ENCODE measurements at regions not wholly inside any gene's neighbourhood (a gene's known extent, or its start where the extent isn't known, plus 50 kb on each side); places are given as distances from the start of the nearest gene placed in this dataset.

DNA sequence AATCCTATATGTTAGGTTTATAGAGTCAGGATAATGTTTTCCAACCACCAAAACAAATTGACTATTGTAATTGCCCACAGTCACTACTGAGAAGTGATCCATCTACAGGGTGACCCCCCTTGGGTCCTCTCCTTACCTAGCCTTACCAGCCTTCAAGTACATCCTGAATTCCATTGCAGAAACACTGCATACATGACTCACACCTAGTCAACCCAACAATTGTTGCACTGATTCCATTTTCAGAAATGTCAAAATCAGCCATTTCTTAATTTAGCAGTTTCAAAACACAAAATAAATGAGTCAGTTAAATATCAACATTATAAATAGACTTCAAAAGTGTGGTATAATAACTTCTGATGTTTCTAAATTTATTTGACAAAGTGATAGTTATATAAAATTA lies 106.3 kb upstream of the TNIP3 start:
- Histone ChIP-seq H3K9me2 (ENCODE audit: low read depth, low read length) (no peaks in the 10 kb centered on the region), H3F3A (ENCODE audit: insufficient read depth, low read length) (no peaks in the 10 kb centered on the region), H3K9me3 (ENCODE audit: low read length) (no peaks in the 10 kb centered on the region), H4K20me1 (ENCODE audit: insufficient read depth, low read length) (no peaks in the 10 kb centered on the region), H3K4me3 (ENCODE audit: low read depth, low read length, poor library complexity, severe bottlenecking) (no peak overlapping the region), H2AFZ (ENCODE audit: low read length) (no peak overlapping the region), H3K27me3 (ENCODE audit: insufficient read depth, low read length) (no peaks in the 10 kb centered on the region), H3K4me1 (ENCODE audit: insufficient read depth, low read length, severe bottlenecking) (no peaks in the 10 kb centered on the region), H3K27ac (ENCODE audit: low read depth, low read length, poor library complexity, severe bottlenecking) (no peak overlapping the region), H3K36me3 (ENCODE audit: insufficient read depth, low read length) (no peaks in the 10 kb centered on the region), H3K4me2 (ENCODE audit: low read length) (no peak overlapping the region), H3K79me2 (ENCODE audit: insufficient read depth, low read length) (no peaks in the 10 kb centered on the region), H3K9ac (ENCODE audit: low read length) (no peak overlapping the region)
- no peak for TF ChIP-seq EZH2 (IDR thresholded peaks at IDR 0.05; ENCODE audit: borderline replicate concordance, low read length)
- TF ChIP-seq, protein P1, sequence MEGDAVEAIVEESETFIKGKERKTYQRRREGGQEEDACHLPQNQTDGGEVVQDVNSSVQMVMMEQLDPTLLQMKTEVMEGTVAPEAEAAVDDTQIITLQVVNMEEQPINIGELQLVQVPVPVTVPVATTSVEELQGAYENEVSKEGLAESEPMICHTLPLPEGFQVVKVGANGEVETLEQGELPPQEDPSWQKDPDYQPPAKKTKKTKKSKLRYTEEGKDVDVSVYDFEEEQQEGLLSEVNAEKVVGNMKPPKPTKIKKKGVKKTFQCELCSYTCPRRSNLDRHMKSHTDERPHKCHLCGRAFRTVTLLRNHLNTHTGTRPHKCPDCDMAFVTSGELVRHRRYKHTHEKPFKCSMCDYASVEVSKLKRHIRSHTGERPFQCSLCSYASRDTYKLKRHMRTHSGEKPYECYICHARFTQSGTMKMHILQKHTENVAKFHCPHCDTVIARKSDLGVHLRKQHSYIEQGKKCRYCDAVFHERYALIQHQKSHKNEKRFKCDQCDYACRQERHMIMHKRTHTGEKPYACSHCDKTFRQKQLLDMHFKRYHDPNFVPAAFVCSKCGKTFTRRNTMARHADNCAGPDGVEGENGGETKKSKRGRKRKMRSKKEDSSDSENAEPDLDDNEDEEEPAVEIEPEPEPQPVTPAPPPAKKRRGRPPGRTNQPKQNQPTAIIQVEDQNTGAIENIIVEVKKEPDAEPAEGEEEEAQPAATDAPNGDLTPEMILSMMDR (IDR thresholded peaks at IDR 0.05; ENCODE audit: low read length): no peak

DNA sequence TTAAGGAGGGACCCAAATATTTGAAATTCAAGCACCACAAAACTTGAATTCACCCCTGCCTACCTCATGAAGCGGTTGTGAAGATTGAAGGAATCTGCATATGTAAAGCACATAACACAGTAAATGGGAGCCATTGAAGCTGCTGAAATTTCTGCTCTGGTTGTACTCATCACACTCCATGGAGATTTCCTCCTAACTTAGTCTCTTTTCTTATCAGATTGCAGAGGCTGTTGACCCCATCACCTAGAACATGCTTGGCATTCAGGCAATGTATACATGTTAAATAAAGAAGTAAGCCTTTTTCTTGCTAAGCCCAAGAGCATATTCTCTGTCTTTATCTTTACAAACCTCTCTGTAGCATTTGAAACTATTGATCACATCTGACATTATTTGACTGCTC lies 104.9 kb upstream of the TNIP3 start:
- no peaks in the 10 kb centered on the region for H3K9me2 ChIP-seq (ENCODE audit: low read depth, low read length)
- H3K4me3 ChIP-seq (ENCODE audit: low read depth, low read length, poor library complexity, severe bottlenecking): no peak overlapping the region
- no peaks in the 10 kb centered on the region for H4K20me1 ChIP-seq (ENCODE audit: insufficient read depth, low read length)
- no peak overlapping the region for H3K4me2 ChIP-seq (ENCODE audit: low read length)
- TF ChIP-seq, protein P1 (IDR thresholded peaks at IDR 0.05; ENCODE audit: low read length): no peak
- TF ChIP-seq EZH2 (IDR thresholded peaks at IDR 0.05; ENCODE audit: borderline replicate concordance, low read length): no peak
- H3K9ac ChIP-seq (ENCODE audit: low read length): no peak overlapping the region
- H3K79me2 ChIP-seq (ENCODE audit: insufficient read depth, low read length): no peaks in the 10 kb centered on the region
- H3F3A ChIP-seq (ENCODE audit: insufficient read depth, low read length): no peaks in the 10 kb centered on the region
- no peaks in the 10 kb centered on the region for H3K9me3 ChIP-seq (ENCODE audit: low read length)
- H3K4me1 ChIP-seq (ENCODE audit: insufficient read depth, low read length, severe bottlenecking): no peaks in the 10 kb centered on the region
- no peak overlapping the region for H2AFZ ChIP-seq (ENCODE audit: low read length)
- no peak overlapping the region for H3K27ac ChIP-seq (ENCODE audit: low read depth, low read length, poor library complexity, severe bottlenecking)
- no peaks in the 10 kb centered on the region for H3K36me3 ChIP-seq (ENCODE audit: insufficient read depth, low read length)
- H3K27me3 ChIP-seq (ENCODE audit: insufficient read depth, low read length): no peaks in the 10 kb centered on the region

DNA sequence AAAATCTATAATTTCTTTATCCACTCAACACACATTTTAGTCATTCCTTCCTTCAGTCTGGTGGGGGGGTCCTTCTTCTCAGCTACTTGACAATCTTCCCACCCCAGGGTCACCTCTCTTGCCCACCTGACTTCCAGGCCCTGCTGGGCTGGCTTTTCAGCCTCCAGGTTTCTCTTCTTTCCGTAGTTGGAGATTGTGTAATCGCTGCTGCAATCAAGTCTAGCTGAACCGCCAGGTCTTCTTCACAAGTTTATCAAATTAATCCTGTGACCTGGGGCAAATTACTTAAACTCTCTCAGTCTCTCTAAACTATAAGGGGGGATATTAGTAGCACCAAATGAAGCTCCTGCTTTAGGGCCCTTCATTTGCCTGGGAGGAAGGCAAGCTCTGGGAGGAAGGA lies 102.9 kb upstream of the TNIP3 start:
- H2AFZ ChIP-seq (ENCODE audit: low read length): no peak overlapping the region
- TF ChIP-seq EZH2 (IDR thresholded peaks at IDR 0.05; ENCODE audit: borderline replicate concordance, low read length): no peak
- TF ChIP-seq, protein P1 (IDR thresholded peaks at IDR 0.05; ENCODE audit: low read length): no peak

More for the DNA sequence above, 102.9 kb upstream of the TNIP3 start:
- Histone ChIP-seq H3K79me2 (ENCODE audit: insufficient read depth, low read length) (no peaks in the 10 kb centered on the region), H3K36me3 (ENCODE audit: insufficient read depth, low read length) (no peaks in the 10 kb centered on the region), H3K9ac (ENCODE audit: low read length) (no peak overlapping the region), H3K4me3 (ENCODE audit: low read depth, low read length, poor library complexity, severe bottlenecking) (no peak overlapping the region), H4K20me1 (ENCODE audit: insufficient read depth, low read length) (no peaks in the 10 kb centered on the region), H3K9me3 (ENCODE audit: low read length) (no peaks in the 10 kb centered on the region), H3K4me1 (ENCODE audit: insufficient read depth, low read length, severe bottlenecking) (no peaks in the 10 kb centered on the region), H3K9me2 (ENCODE audit: low read depth, low read length) (no peaks in the 10 kb centered on the region), H3K27me3 (ENCODE audit: insufficient read depth, low read length) (no peaks in the 10 kb centered on the region), H3K4me2 (ENCODE audit: low read length) (no peak overlapping the region), H3K27ac (ENCODE audit: low read depth, low read length, poor library complexity, severe bottlenecking) (no peak overlapping the region), H3F3A (ENCODE audit: insufficient read depth, low read length) (no peaks in the 10 kb centered on the region)
